Neural crest cell (in vitro differentiated cells): ENCODE measurements at regions not wholly inside any gene's neighbourhood (a gene's known extent, or its start where the extent isn't known, plus 50 kb on each side); places are given as distances from the start of the nearest gene placed in this dataset.

Source experiments
- DNase-seq: peaks from one replicate; pipeline ENCODE4 v3.0.0; 2021; ENCODE audit warnings: low read depth, mixed read lengths, low spot score
- H3K27ac Mint-ChIP-seq: one replicate; pipeline ENCODE4 v1.8.0; 2021; ENCODE audit warnings: mild to moderate bottlenecking, mixed read lengths; ENCODE audit not compliant: unreplicated experiment
- H3K27me3 Mint-ChIP-seq: 2 replicates; pipeline ENCODE4 v1.8.0; 2021; ENCODE audit warnings: low read depth, mild to moderate bottlenecking, mixed read lengths
- H3K36me3 Mint-ChIP-seq: 2 replicates; pipeline ENCODE4 v1.8.0; 2021; ENCODE audit warnings: low read depth, mild to moderate bottlenecking, mixed read lengths
- H3K4me1 Mint-ChIP-seq: 2 replicates; pipeline ENCODE4 v1.8.0; 2021; ENCODE audit warnings: mixed read lengths
- H3K4me3 Mint-ChIP-seq: one replicate; pipeline ENCODE4 v1.8.0; 2021; ENCODE audit warnings: mild to moderate bottlenecking, mixed read lengths
- H3K9me3 Mint-ChIP-seq: 2 replicates; pipeline ENCODE4 v1.8.0; 2021; ENCODE audit warnings: mixed read lengths
- CTCF ChIP-seq: fragments of 200-600 bp; sonication (generic); conservative IDR thresholded peaks from 2 replicates; pipeline ENCODE4 v1.5.0; 2021; ENCODE audit warnings: antibody characterized with exemption, mild to moderate bottlenecking

- Mint-ChIP-seq H3K36me3 (peaks cover 5% of the 10 kb centered on the region), H3K4me1 (no peaks in the 10 kb centered on the region), H3K27me3 (no peaks in the 10 kb centered on the region), H3K9me3 (peaks cover 3% of the 10 kb centered on the region), H3K27ac (no peak overlapping the region), H3K4me3 (no peak overlapping the region)
- no peak for DNase-seq
- TF ChIP-seq CTCF, result no peak
Measured at GRCh38 chr1:58119971-58120370, 426.6 kb downstream of the OMA1 start.

- H3K27me3 Mint-ChIP-seq, result no peaks in the 10 kb centered on the region
- H3K9me3 Mint-ChIP-seq, result peaks cover 9% of the 10 kb centered on the region
- TF ChIP-seq CTCF, result no peak
- no peak overlapping the region for H3K27ac Mint-ChIP-seq
- H3K36me3 Mint-ChIP-seq, result peaks cover 5% of the 10 kb centered on the region
- peaks cover 9% of the 10 kb centered on the region for H3K4me1 Mint-ChIP-seq
- H3K4me3 Mint-ChIP-seq, result no peak overlapping the region
- no peak for DNase-seq
Measured at GRCh38 chr1:58116284-58116683, 430.2 kb downstream of the OMA1 start.

GRCh38 chr1:58109646-58110200 lies 436.8 kb downstream of the OMA1 start:
- Mint-ChIP-seq H3K27ac (no peak overlapping the region), H3K4me3 (no peak overlapping the region), H3K27me3 (no peaks in the 10 kb centered on the region), H3K4me1 (peaks cover 9% of the 10 kb centered on the region), H3K9me3 (peaks cover 6% of the 10 kb centered on the region), H3K36me3 (no peaks in the 10 kb centered on the region)
- no peak for DNase-seq
- TF ChIP-seq CTCF, result no peak

GRCh38 chr1:58108783-58109182 lies 437.7 kb downstream of the OMA1 start:
- Mint-ChIP-seq H3K27ac (no peak overlapping the region), H3K4me1 (peaks cover 9% of the 10 kb centered on the region), H3K4me3 (no peak overlapping the region), H3K9me3 (no peaks in the 10 kb centered on the region), H3K36me3 (peaks cover 2% of the 10 kb centered on the region), H3K27me3 (no peaks in the 10 kb centered on the region)
- DNase-seq, result no peak
- no peak for TF ChIP-seq CTCF

DNA sequence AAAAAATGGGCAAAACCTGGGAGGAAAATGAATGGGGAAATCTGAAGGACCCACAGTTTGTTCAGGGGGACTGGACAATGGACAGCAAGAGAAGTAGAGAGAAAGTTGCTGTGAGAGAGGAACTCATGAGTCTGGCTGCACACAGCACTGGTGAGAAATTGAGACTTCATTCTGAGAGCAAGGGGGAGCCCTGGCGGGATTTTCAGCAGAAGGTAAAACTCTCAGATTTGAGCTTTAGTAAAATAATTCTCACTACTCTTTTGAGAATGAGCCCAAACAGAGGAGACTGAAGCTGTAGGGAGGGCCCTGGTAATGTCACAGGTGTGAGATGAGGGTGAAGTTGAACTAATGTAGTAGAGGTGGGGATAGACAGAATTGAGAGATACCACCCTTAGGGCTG lies 438.6 kb downstream of the OMA1 start:
- TF ChIP-seq CTCF, result no peak
- no peaks in the 10 kb centered on the region for H3K9me3 Mint-ChIP-seq
- H3K36me3 Mint-ChIP-seq, result peaks cover 4% of the 10 kb centered on the region

More for the DNA sequence above, 438.6 kb downstream of the OMA1 start:
- no peaks in the 10 kb centered on the region for H3K27me3 Mint-ChIP-seq
- no peak for DNase-seq
- H3K27ac Mint-ChIP-seq, result no peak overlapping the region
- no peak overlapping the region for H3K4me3 Mint-ChIP-seq
- H3K4me1 Mint-ChIP-seq, result peaks cover 3% of the 10 kb centered on the region
